ENCODE measurements at regions not wholly inside any gene's neighbourhood (a gene's known extent, or its start where the extent isn't known, plus 50 kb on each side); places are given as distances from the start of the nearest gene placed in this dataset.

DNA sequence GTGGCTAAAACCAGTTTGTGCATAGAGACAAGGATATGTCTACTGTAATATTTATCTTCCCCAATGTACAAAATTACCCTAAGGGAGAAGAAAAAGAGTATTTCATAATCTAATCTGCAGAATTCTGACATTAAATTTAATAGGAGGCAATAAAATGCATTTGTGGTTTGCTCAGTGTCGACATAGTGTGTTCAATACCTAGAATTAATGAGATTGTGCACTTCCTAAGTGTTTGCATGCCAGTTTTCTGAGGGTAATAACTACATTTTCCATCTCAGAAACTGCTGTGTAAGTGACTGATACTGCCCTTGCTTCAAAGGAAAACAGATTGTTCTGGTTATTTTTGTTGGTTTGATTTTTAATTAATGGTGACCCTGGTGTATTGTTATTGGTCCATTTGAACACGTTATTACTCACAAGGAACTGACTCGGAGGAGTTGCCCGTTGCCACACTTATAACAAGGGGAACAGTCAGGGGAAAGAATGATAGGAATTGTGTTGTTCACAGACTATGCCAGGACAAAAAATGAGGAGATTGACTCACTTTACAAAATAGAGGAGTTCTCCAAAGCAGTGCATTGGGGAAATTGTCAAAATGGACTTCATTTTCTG lies 960.3 kb upstream of the TMEM132C start:
- no peak overlapping the region for H3K4me3 ChIP-seq (ENCODE audit: low read depth, low read length)
- peak; percentile 60 for DNase-seq (ENCODE audit: low read depth)
- TF ChIP-seq, protein P1, sequence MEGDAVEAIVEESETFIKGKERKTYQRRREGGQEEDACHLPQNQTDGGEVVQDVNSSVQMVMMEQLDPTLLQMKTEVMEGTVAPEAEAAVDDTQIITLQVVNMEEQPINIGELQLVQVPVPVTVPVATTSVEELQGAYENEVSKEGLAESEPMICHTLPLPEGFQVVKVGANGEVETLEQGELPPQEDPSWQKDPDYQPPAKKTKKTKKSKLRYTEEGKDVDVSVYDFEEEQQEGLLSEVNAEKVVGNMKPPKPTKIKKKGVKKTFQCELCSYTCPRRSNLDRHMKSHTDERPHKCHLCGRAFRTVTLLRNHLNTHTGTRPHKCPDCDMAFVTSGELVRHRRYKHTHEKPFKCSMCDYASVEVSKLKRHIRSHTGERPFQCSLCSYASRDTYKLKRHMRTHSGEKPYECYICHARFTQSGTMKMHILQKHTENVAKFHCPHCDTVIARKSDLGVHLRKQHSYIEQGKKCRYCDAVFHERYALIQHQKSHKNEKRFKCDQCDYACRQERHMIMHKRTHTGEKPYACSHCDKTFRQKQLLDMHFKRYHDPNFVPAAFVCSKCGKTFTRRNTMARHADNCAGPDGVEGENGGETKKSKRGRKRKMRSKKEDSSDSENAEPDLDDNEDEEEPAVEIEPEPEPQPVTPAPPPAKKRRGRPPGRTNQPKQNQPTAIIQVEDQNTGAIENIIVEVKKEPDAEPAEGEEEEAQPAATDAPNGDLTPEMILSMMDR (IDR thresholded peaks at IDR 0.05; ENCODE audit: insufficient read depth, low read length): no peak

DNA sequence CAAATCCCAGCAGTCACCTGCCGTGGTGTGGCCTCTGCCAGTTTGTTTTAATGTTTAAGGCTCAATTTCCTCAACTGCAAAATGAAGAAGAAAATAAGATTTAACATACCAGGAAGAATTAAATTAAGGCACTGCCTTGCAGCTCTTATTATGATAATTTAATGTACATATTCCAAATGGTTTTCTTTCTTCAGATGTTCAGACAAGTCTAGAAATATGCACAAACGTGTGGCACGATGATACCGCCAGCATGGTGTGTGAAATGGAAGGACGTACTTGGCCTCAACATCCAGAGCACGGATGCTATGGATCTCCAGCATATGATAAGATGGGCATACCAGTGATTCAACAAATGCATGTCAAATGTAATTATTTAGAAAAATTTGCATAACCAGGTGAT lies 959.4 kb upstream of the TMEM132C start:
- DNase-seq (ENCODE audit: low read depth): no peak
- TF ChIP-seq, protein P1 (IDR thresholded peaks at IDR 0.05; ENCODE audit: insufficient read depth, low read length): no peak
- H3K4me3 ChIP-seq (ENCODE audit: low read depth, low read length): no peak overlapping the region

DNA sequence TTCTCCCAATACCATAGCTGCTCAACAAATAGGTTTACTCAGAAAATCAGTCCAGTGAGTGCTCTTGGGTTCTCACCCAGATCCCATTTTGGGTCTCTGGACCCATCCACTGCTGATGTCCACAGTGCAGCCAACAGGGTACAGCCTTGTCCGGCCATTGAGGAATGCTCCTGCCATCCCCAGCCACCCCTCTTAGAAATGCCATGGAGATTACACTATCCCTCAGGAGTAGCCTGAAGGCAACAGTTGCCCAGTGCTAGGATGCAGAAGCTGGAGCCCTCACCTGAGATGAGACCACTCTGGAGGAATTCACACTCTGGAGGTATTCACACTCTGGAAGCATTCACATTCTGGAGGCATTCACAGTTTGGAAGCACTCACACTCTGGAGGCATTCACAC lies 958.8 kb upstream of the TMEM132C start:
- DNase-seq (ENCODE audit: low read depth): no peak
- TF ChIP-seq, protein P1 (IDR thresholded peaks at IDR 0.05; ENCODE audit: insufficient read depth, low read length): no peak
- no peak overlapping the region for H3K4me3 ChIP-seq (ENCODE audit: low read depth, low read length)

DNA sequence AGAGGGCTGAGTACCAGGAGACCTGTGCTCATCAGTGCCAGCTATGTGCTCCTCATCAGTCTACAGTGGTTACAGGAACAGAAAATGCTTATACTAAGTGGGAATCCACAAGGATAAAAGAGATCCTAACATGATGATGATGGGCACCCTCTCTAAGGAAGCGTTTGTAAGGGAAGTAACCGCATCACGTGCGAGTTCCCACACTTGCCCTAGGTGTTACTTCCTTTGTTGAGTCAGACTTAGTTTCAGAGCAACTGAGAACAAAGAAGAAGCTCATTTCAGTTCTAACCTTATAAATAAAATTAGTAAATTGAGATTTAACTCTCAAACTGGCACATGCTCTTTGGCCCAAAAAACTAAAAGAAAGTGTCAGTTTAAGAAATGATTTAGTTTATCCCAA lies 956.4 kb upstream of the TMEM132C start:
- no peak for DNase-seq (ENCODE audit: low read depth)
- TF ChIP-seq, protein P1 (IDR thresholded peaks at IDR 0.05; ENCODE audit: insufficient read depth, low read length): no peak

DNA sequence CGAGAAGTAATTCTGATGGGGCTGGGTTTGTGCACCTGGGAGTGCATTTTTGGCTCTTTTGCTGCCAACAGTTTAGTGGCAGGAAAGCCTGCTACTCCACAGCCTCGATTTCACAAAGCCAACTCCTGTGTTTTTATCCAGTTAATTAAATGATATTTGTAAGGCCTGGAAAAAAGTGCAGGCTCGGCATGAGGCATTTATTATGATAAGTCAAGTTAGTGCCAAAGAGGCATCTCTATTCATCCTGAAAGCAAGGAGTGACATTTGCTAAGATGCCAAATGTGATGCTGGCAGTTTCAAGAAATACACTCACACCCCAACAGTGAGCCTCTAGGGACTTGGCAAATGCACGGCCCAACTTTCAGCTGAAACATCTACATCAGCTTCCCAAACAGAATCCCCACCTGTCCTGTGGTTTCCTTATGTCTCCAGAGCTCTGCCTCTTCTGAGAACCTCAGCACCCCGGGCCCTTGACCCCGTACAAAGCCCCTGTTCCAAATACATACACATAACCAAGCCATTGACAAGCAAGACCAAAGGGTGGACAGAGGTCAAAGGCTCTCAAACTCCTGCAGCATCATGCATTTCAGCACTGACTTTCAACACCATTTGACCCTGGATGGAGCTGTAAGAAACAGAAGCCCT lies 955.1 kb upstream of the TMEM132C start:
- TF ChIP-seq, protein P1 (IDR thresholded peaks at IDR 0.05; ENCODE audit: insufficient read depth, low read length): no peak
- H3K4me3 ChIP-seq (ENCODE audit: low read depth, low read length): no peak overlapping the region
- no peak for DNase-seq (ENCODE audit: low read depth)

More for the DNA sequence above, 956.4 kb upstream of the TMEM132C start:
- no peak overlapping the region for H3K4me3 ChIP-seq (ENCODE audit: low read depth, low read length)

DNA sequence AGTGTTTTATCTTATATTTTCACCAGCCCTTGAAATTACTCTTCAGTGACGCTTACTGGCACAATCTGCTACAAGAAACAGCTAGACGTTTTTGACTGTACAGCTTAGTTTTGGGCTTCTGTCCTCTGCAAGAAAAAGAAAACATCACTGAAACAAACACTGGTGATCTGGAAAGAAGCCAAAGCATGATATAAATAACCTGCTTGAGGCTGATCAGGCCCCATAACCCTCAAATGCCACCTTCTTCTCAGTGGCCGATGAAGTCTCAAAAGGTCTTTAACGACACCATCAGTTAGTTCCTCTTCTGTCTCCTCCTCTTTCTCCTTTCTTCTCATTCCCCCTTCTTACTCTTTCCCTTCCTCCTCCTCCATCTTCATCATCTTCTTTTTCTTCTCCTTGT lies 942.3 kb upstream of the TMEM132C start:
- no peak for DNase-seq (ENCODE audit: low read depth)
- TF ChIP-seq, protein P1 (IDR thresholded peaks at IDR 0.05; ENCODE audit: insufficient read depth, low read length): no peak
- H3K4me3 ChIP-seq (ENCODE audit: low read depth, low read length): no peak overlapping the region

Data from fibroblast of the aortic adventitia (primary cell).